B cell (primary cell): ENCODE measurements at regions not wholly inside any gene's neighbourhood (a gene's known extent, or its start where the extent isn't known, plus 50 kb on each side); places are given as distances from the start of the nearest gene placed in this dataset.

Experiments
- ATAC-seq: fragments of 200-7000 bp; cut with Tn5 transposase; one replicate; pipeline ENCODE4 v1.10.0; 2021; ENCODE audit warnings: low read depth, mild to moderate bottlenecking, moderate number of reproducible peaks, moderate library complexity
- CTCF ChIA-PET: fragments of 350-600 bp; sonication (Branson Sonifier 250); formaldehyde crosslinking; loops from one replicate; lab custom pipeline; 2021; ENCODE audit warnings: antibody characterized with exemption, inconsistent platforms; lab: Charles Lee
- POLR2A ChIA-PET: fragments of 350-600 bp; sonication (Branson Sonifier 250); formaldehyde crosslinking; loops from one replicate; lab custom pipeline; 2021; ENCODE audit warnings: antibody characterized with exemption; lab: Charles Lee
- DNase-seq: peaks from one replicate; pipeline ENCODE4 v3.0.0; 2013
- H2AFZ ChIP-seq: 2 replicates; pipeline ENCODE4 v1.6.1; 2012; ENCODE audit warnings: mild to moderate bottlenecking, low read depth, low read length; ENCODE audit not compliant: insufficient read depth, poor library complexity, severe bottlenecking
- H3K27ac ChIP-seq, 2 donors: 1 replicate in 1 of 2; 2 replicates in 1 of 2; pipeline ENCODE4 v1.5.1; 2012 to 2013; ENCODE audit warnings: low read length in 2 of 2, mild to moderate bottlenecking in 2 of 2, moderate library complexity in 1 of 2
- H3K27me3 ChIP-seq, 4 experiments: fragments of 200-600 bp in 1 of 4; sonication (generic) in 1 of 4; replicated peaks in 1 of 4; 1 replicate in 2 of 4; 2 replicates in 2 of 4; pipeline versions ENCODE4 v1.6.1 to v1.7.0; 2013 to 2016; ENCODE audit warnings: low read length in 3 of 4, mild to moderate bottlenecking in 2 of 4, mixed read lengths in 1 of 4, moderate library complexity in 1 of 4; ENCODE audit not compliant: insufficient read depth in 4 of 4, control insufficient read depth in 3 of 4; ENCODE audit errors: control extremely low read depth in 1 of 4
- H3K36me3 ChIP-seq, 2 experiments: replicated peaks in 1 of 2; 1 replicate in 1 of 2; 2 replicates in 1 of 2; pipeline versions ENCODE4 v1.6.1 to v1.7.1; 2013; ENCODE audit warnings: low read length in 1 of 2; ENCODE audit not compliant: insufficient read depth in 2 of 2, control insufficient read depth in 1 of 2; ENCODE audit errors: control extremely low read depth in 1 of 2, extremely low read depth in 1 of 2
- H3K4me1 ChIP-seq, 2 donors: fragments of 200-600 bp in 1 of 2; sonication (generic) in 1 of 2; 1 replicate in 1 of 2; 2 replicates in 1 of 2; pipeline versions ENCODE4 v1.5.1 to v1.6.1; 2013 to 2017; ENCODE audit warnings: low read length in 2 of 2; ENCODE audit not compliant: control insufficient read depth in 2 of 2, insufficient read depth in 2 of 2
- H3K4me2 ChIP-seq: replicated peaks from 2 replicates; pipeline ENCODE3; 2012; ENCODE audit warnings: mild to moderate bottlenecking, low read depth, low read length; ENCODE audit not compliant: poor library complexity, severe bottlenecking
- H3K4me3 ChIP-seq, 5 experiments: fragments of 200-600 bp in 1 of 5; sonication (generic) in 1 of 5; 1 replicate in 3 of 5; 2 replicates in 2 of 5; pipeline versions ENCODE4 v1.5.1 to v1.7.0; 2011 to 2016; ENCODE audit warnings: low read length in 4 of 5, mild to moderate bottlenecking in 4 of 5, low read depth in 2 of 5, control low read depth in 1 of 5, moderate library complexity in 1 of 5; ENCODE audit not compliant: insufficient read depth in 1 of 5; ENCODE audit errors: control extremely low read depth in 1 of 5, extremely low read depth in 1 of 5
- H3K79me2 ChIP-seq: fragments of 200-600 bp; sonication (generic); one replicate; pipeline ENCODE4 v1.6.0; 2016; ENCODE audit warnings: low read length; ENCODE audit not compliant: control insufficient read depth, insufficient read depth
- H3K9ac ChIP-seq: fragments of 200-600 bp; sonication (generic); 2 replicates; pipeline ENCODE4 v1.6.1; 2017; ENCODE audit warnings: mild to moderate bottlenecking, low read length, moderate library complexity
- H3K9me3 ChIP-seq, 3 donors: one replicate each; pipeline versions ENCODE4 v1.6.1 to v1.7.1; 2013; ENCODE audit warnings: low read length in 2 of 3; ENCODE audit not compliant: control insufficient read depth in 2 of 3, insufficient read depth in 1 of 3; ENCODE audit errors: control extremely low read depth in 1 of 3
- H4K20me1 ChIP-seq: 2 replicates; pipeline ENCODE4 v1.6.0; 2012; ENCODE audit warnings: mild to moderate bottlenecking, low read length; ENCODE audit not compliant: insufficient read depth, control insufficient read depth, poor library complexity, severe bottlenecking
- H3K27ac Mint-ChIP-seq: one replicate; pipeline ENCODE4 v1.8.0; 2021; ENCODE audit warnings: mixed read lengths
- H3K27me3 Mint-ChIP-seq: one replicate; pipeline ENCODE4 v1.8.0; 2021; ENCODE audit warnings: mixed read lengths
- H3K4me1 Mint-ChIP-seq: one replicate; pipeline ENCODE4 v1.8.0; 2021; ENCODE audit warnings: mixed read lengths
- H3K4me3 Mint-ChIP-seq: one replicate; pipeline ENCODE4 v1.8.0; 2021; ENCODE audit warnings: mixed read lengths
- H3K9me3 Mint-ChIP-seq: one replicate; pipeline ENCODE4 v1.8.0; 2022; ENCODE audit warnings: mixed read lengths; ENCODE audit not compliant: insufficient read depth
- EZH2 ChIP-seq: IDR thresholded peaks from 2 replicates; pipeline ENCODE4 v1.6.1; 2012; ENCODE audit warnings: borderline replicate concordance, low read depth, mild to moderate bottlenecking, moderate library complexity, low read length; ENCODE audit not compliant: insufficient read depth, poor library complexity, severe bottlenecking
- WGBS: methylation state at CpG from one replicate; pipeline ENCODE4 v1.1.5; 2013; ENCODE audit warnings: missing lambda C conversion rate; ENCODE audit not compliant: insufficient coverage; 5-methylcytosine and 5-hydroxymethylcytosine counted together
- intact Hi-C: fragments of 100-400 bp; cut with micrococcal nuclease; formaldehyde crosslinking; loops from one replicate; pipeline ENCODE4 v1.10.0; 2022
- TF ChIP-seq, protein P1 (sequence below): fragments of 200-600 bp; IDR thresholded peaks from one replicate; pipeline ENCODE4 v1.8.0; 2022; ENCODE audit warnings: antibody characterized with exemption, mild to moderate bottlenecking

DNA sequence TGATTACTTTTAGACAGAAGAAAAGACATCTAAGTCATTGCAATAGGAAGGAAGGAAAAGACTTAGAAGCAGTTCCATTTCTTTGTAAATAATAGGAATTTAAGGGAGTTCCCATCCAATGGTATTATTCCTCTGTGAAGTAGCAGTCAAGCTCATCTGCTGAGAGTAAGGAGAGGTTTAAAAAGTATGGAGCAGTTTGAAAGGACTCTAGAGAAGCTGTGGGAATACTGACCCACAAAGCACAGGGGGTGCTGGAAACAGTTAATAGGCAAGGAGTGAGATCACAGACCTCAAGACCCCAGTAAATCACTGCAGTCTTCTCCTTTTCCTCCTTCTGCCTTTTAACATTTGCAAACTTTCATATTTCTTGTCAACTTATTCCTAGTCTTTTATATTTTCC is 428.5 kb downstream of the ADAMTS20 start:
- no peaks in the 10 kb centered on the region for H3K79me2 ChIP-seq
- no peaks in the 10 kb centered on the region for H3K4me1 Mint-ChIP-seq
- H3K4me3 Mint-ChIP-seq: no peak overlapping the region
- no peaks in the 10 kb centered on the region for H3K36me3 ChIP-seq
- ATAC-seq (no peak), DNase-seq (no peak)
- H3K4me1 ChIP-seq: no peaks in the 10 kb centered on the region
- H3K27me3 Mint-ChIP-seq: no peaks in the 10 kb centered on the region
- H3K27ac Mint-ChIP-seq: no peak overlapping the region
- ChIA-PET CTCF (no interaction called here), POLR2A (no interaction called here)
- no peaks in the 10 kb centered on the region for H3K27me3 ChIP-seq
- no peaks in the 10 kb centered on the region for H4K20me1 ChIP-seq
- H2AFZ ChIP-seq: no peak overlapping the region
- no peaks in the 10 kb centered on the region for H3K9me3 Mint-ChIP-seq
- no peak overlapping the region for H3K4me3 ChIP-seq
- no peak overlapping the region for H3K4me2 ChIP-seq
- intact Hi-C loops: no loop called here
- H3K27ac ChIP-seq: no peak overlapping the region
- no peak overlapping the region for H3K9ac ChIP-seq
- peaks cover 0 to 3% (median 0%) of the 10 kb centered on the region in 3 donors for H3K9me3 ChIP-seq
- TF ChIP-seq, protein P1, sequence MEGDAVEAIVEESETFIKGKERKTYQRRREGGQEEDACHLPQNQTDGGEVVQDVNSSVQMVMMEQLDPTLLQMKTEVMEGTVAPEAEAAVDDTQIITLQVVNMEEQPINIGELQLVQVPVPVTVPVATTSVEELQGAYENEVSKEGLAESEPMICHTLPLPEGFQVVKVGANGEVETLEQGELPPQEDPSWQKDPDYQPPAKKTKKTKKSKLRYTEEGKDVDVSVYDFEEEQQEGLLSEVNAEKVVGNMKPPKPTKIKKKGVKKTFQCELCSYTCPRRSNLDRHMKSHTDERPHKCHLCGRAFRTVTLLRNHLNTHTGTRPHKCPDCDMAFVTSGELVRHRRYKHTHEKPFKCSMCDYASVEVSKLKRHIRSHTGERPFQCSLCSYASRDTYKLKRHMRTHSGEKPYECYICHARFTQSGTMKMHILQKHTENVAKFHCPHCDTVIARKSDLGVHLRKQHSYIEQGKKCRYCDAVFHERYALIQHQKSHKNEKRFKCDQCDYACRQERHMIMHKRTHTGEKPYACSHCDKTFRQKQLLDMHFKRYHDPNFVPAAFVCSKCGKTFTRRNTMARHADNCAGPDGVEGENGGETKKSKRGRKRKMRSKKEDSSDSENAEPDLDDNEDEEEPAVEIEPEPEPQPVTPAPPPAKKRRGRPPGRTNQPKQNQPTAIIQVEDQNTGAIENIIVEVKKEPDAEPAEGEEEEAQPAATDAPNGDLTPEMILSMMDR: no peak
- no peak for TF ChIP-seq EZH2

DNA sequence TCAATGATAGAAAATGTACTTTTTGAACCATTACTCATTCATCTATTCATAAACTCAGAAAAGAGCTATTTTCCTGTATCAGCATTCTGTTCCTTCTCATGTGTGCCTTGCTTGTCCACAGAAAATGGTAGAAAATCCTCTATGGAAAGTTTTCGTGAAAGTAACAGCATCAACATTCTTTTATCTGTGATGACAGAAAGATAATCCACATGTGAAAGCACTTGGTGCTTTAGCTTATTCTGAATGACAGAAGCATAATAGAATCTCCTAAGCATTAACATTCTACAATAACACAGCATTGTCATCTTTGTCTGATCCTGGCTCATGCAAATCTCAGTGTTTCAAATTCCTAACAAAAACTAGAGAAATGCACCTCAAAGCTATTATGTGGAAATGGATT is 431.9 kb downstream of the ADAMTS20 start:
- intact Hi-C loops: no loop called here
- no peak overlapping the region for H2AFZ ChIP-seq
- H3K9me3 ChIP-seq: peaks cover 0 to 3% (median 0%) of the 10 kb centered on the region in 3 donors
- no peak overlapping the region for H3K4me3 Mint-ChIP-seq
- H4K20me1 ChIP-seq: no peaks in the 10 kb centered on the region
- H3K36me3 ChIP-seq: no peaks in the 10 kb centered on the region
- no CpG with 5 or more reads among the region's 1 CpG for WGBS
- no peak overlapping the region for H3K4me3 ChIP-seq
- ATAC-seq: no peak
- POLR2A ChIA-PET: no interaction called here
- DNase-seq: no peak
- TF ChIP-seq EZH2: no peak
- TF ChIP-seq, protein P1: no peak
- H3K4me1 ChIP-seq: no peaks in the 10 kb centered on the region
- H3K27me3 ChIP-seq: no peaks in the 10 kb centered on the region
- H3K4me1 Mint-ChIP-seq: no peaks in the 10 kb centered on the region
- no peaks in the 10 kb centered on the region for H3K79me2 ChIP-seq
- no peak overlapping the region for H3K27ac Mint-ChIP-seq
- no peak overlapping the region for H3K9ac ChIP-seq
- H3K4me2 ChIP-seq: no peak overlapping the region
- H3K9me3 Mint-ChIP-seq: no peaks in the 10 kb centered on the region
- no peak overlapping the region for H3K27ac ChIP-seq
- CTCF ChIA-PET: no interaction called here
- no peaks in the 10 kb centered on the region for H3K27me3 Mint-ChIP-seq
